ENCODE measurements at regions not wholly inside any gene's neighbourhood (a gene's known extent, or its start where the extent isn't known, plus 50 kb on each side); places are given as distances from the start of the nearest gene placed in this dataset.
"Not testable (repeated sequence)": the region's sequence is repeated elsewhere in the genome, so short reads cannot be mapped to it uniquely, and the experiment has no call there.

DNA sequence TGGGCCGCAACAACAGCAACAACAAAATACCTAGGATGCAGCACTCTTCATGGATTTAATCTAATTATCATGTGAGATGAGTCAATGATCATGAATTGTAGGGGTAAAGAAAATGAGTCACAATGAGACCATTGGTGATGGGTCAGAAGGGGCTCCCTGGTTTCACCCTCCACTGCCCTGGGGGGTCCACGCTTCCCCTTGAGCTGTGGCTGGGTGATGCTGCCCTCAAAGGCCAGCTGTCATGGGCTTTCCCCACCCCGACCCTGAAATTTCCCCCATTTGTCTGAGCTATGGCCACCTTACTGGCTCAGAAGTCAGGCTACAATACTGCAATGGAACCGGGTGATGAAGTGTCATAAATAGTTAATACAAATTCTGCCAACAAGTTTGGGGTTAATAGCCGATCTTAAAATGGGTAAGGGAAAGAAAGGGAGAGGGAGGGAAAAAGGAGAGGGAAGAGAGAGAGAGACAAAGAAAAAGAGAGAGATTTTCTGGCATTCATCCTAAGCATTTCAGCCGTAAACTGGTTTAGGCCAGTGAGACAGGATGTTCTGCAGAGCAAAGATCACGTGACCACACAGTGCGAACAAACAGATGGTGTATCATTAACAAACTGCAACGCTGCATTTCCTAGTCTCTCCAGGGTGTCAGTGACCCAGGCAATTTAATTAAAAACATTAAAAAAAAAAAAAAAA, 143.4 kb upstream of the ERRFI1 start:
- peak; percentile 92 for DNase-seq (ENCODE audit: low read depth)

DNA sequence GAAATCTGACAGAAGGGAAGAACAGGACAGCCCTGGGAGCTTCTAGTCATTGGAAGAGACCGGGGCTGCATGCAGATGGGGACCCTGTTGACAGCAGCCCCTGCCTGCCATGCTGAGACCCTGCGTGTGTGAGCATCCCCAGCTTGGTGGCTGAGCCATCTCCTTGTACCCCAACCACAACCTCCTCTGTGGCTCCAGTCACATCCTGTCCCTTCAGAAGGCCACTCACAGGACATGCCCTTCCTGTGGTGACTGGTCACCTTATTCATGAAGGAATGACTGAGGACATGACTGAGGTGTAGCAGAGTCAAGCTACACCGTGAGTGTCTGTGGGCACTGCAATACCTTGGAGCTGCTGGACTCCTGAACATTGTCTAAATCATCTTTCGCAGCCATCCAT, 141.8 kb upstream of the ERRFI1 start:
- no peak for DNase-seq (ENCODE audit: low read depth)

DNA sequence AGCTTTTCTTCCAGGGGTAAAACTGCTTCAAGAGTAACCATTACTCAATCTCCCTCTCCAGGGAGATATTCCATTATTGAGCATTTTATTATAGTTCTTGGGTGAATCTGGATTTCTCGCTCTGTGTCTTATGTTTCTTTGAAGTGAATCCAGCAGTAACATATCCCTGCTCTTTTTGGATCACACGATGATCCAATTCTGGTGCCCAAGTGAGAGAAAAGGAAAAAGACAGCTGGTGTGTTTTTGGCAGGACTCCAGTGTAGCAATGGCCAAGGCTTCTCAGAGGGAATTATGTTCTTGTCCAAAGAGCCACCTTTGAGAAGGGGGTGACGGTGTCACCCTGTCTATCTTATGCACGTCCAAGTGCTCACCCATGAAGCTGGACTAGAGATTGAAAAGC, 140.3 kb upstream of the ERRFI1 start:
- DNase-seq (ENCODE audit: low read depth), result no peak

DNA sequence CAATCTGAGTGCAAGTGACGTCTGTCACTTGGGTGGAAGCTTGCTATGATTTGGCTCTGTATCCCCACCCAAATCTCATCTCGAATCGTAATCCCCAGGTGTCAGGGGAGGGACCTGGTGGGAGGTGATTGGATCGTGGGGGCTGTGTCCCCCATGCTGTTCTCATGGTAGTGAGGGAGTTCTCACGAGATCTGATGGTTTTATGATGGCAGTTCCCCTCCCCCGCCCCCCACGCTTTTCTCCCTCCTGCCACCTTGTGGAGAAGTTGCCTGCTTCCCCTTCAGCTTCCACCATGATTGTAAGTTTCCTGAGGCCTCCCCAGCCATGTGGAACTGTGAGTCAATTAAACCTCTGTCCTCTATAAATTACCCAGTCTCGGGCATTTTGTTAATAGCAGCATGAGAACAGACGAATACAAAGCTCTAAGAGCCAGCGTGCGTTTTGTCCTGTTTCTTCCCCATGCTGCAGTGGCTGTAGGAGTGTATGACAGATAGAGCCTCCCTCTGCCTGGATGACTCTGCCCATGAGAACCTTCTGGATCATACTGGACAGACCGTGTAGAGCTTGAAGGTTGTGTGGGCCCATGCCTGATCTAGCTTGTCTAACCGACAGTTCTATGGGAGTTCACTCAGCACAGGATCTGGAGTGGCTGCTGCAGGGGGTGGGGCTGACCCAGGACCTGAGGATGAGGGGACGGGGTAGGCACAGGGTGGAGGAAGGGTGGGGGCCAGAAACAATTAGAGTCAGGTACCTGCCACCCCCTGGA, 139.7 kb upstream of the ERRFI1 start:
- no peak for DNase-seq (ENCODE audit: low read depth)

GRCh38 chr1:8164670-8165069, 138.6 kb upstream of the ERRFI1 start:
- DNase-seq (ENCODE audit: low read depth), result no peak

- no peak for DNase-seq (ENCODE audit: low read depth)
Measured at GRCh38 chr1:8163039-8163438, 136.9 kb upstream of the ERRFI1 start.

DNA sequence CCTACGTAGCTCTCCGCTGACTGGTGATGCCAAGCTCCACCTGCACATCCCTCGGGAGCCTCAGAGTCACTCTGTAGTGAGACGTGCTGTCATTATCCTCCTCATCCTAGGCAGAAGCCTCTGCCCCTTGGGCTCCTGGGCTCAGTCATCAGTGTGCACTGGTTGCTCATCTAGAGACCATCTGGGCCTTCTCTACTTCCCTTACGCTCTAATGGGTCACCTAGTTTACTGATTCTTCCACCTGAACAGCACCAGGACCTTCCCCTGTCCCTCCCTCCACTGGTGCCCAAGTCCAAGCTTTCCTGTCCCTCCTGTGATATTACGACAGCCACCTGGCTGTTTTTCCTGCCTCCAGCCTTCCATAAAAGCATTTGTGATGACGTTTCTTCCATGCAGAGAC, 136.1 kb upstream of the ERRFI1 start:
- DNase-seq (ENCODE audit: low read depth), result no peak

GRCh38 chr1:8161546-8162105, 135.5 kb upstream of the ERRFI1 start:
- no peak for DNase-seq (ENCODE audit: low read depth)

- DNase-seq (ENCODE audit: low read depth), result no peak
Measured at GRCh38 chr1:8159470-8160024, 133.4 kb upstream of the ERRFI1 start.

- no peak for DNase-seq (ENCODE audit: low read depth)
Measured at GRCh38 chr1:8158995-8159394, 132.9 kb upstream of the ERRFI1 start.

DNA sequence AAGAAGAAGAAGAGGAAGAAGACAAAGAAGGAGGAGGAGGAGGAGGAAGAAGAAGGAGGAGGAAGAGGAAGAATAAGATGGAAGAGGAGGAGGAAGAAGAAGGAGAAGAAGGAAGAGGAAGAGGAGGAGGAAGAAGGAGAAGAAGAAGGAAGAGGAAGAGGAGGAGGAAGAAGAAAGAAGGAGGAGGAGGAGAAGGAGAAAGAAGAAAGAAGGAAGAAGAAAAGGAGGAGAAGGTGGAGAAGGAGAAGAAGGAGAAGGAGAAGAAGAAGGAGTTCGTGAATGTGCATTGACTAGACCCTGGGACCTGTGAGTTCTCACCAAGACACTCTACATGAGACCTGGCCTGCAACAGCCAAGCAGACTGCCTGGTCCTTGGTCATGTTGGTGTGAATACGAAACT, 131.7 kb upstream of the ERRFI1 start:
- DNase-seq (ENCODE audit: low read depth), result no peak

GRCh38 chr1:8155528-8156186, 129.5 kb upstream of the ERRFI1 start:
- DNase-seq (ENCODE audit: low read depth), result peak; percentile 43

DNA sequence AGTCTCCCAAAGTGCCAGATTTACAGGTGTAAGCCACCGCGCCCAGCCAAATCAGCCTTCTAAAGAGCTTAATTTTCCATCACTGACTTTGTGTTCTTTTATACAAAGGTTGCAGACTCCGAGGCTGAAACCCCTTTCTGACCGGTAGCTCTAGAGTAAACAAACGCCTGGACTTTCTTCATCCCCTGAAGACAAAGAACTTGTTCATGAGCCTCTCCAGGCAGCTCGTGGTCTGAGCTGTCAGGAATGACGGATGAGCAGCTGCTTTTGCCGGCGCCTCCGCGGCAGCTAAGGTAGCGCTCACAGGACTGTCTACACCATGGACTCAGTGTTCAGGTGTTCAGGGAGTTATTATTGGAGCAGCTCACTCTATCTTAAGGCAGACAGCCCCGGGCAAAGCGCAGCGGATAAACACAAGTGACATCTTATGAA, 128.5 kb upstream of the ERRFI1 start:
- peak; percentile 83 for DNase-seq (ENCODE audit: low read depth)

- no peak for DNase-seq (ENCODE audit: low read depth)
Measured at GRCh38 chr1:8153961-8154360, 127.9 kb upstream of the ERRFI1 start.

GRCh38 chr1:8152731-8153702, 126.9 kb upstream of the ERRFI1 start:
- DNase-seq (ENCODE audit: low read depth), result no peak

- DNase-seq (ENCODE audit: low read depth), result no peak
Measured at GRCh38 chr1:8151647-8152046, 125.5 kb upstream of the ERRFI1 start.

DNA sequence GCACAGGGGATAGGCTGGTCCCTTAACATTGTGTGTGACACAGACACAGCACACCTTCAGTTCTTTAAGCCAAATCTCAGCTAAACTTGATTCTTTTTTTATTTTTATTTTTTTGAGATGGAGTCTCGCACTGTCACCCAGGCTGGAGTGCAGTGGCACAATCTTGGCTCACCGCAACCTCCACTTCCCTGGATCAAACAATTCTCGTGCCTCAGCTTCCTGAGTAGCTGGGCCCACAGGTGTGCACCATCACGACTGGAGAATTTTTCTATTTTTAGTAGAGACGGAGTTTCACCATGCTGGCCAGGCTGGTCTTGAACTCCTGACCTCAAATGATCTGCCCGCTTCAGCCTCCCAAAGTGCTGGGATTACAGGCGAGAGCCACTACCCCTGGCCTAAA, 123.6 kb upstream of the ERRFI1 start:
- DNase-seq (ENCODE audit: low read depth), result not testable (repeated sequence)

- no peak for DNase-seq (ENCODE audit: low read depth)
Measured at GRCh38 chr1:8147956-8148355, 121.8 kb upstream of the ERRFI1 start.

DNA sequence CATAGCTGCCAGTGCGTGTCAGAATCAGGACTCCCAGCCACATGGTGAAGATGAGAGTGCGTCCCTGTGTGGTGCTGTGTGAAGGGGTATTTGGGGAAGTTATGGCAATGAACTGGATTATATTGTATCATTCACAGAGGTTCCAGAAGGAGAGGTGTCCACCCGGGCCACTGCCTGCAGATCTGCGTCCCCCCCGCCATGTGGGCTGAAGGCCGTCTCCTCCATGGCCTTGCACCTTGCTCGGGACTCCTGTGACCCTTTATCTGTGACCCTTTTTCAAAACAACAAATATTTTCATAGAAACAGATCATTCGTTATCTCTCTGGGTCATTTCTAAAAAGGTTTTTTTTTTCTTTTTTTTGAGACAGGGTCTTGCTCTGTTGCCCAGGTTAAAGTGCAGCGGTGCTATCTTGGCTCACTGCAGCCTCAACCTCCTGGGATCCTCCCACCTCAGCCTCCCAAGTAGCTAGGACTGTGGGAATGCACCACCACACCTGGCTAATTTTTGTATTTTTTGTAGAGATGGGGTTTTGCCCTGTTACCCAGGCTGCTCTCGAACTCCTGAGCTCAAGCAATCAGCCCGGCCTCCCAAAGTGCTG, 120.2 kb upstream of the ERRFI1 start:
- no peak for DNase-seq (ENCODE audit: low read depth)

DNA sequence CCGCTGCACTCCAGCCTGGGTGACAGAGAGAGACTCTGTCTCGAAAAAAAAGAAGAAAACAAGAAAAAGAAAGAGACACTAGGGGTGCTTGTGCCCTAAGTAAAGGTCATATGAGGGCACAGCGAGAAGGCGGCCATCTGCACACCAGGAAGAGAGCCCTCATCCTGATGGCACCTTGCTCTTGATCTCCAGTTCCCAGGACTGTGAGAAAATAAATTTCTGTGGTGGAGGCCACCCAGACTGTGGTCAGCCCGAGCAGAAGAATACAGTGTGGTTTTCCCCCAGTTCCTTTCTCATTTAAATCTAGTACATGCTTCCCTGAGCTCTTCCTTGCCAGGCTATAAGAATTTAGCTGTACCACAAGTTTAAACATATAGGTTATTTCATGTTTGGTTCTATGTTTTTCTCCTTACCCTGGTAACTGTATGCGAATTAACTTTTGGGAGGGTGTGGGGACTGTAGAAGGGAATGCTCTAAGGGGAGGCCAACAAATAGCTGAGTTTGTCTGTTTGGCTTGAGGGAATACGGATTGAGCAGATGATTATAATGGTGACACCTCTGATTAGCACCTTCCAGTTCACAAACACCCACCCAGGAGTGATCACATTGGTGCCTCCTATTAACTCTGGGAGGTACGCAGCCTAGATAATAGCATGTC, 119.6 kb upstream of the ERRFI1 start:
- DNase-seq (ENCODE audit: low read depth), result peak; percentile 45

Measured in iris pigment epithelial cell (primary cell).